ENCODE measurements at regions not wholly inside any gene's neighbourhood (a gene's known extent, or its start where the extent isn't known, plus 50 kb on each side); places are given as distances from the start of the nearest gene placed in this dataset.

DNA sequence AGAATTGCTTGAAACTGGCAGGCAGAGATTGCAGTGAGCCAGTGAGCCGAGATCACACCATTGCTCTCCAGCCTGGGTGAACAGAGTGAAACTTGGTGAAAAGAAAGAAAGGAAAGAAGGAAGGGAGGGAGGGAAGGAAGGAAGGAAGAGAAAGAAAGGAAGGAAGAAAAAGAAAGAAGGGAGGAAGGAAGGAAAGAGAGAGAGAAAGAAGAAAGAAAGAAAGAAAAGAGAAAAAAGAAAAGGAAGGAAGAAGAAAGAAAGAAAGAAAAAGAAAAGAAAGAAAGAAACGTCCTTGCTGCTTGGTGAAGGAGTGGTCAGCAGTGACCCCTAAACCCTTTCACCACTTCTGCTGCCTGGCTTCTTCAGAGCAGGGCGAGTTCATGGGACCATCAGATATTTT is 147.1 kb upstream of the MYO3A start:
- DNase-seq = no peak
- H3K36me3 ChIP-seq (ENCODE audit: control insufficient read depth, insufficient read depth, low read length) = no peaks in the 10 kb centered on the region
- H3K4me1 Mint-ChIP-seq = no peaks in the 10 kb centered on the region
- H3K4me1 ChIP-seq (ENCODE audit: control insufficient read depth, insufficient read depth, low read length) = no peaks in the 10 kb centered on the region
- no peaks in the 10 kb centered on the region for H3K27me3 ChIP-seq (ENCODE audit: control insufficient read depth, insufficient read depth, low read length)
- ATAC-seq = no peak
- no peaks in the 10 kb centered on the region for H3K27me3 Mint-ChIP-seq (ENCODE audit: low read depth in 2 of 2)
- no peak overlapping the region for H3K4me3 ChIP-seq (ENCODE audit: low read length)
- H3K4me3 Mint-ChIP-seq = no peak overlapping the region
- H3K9me3 ChIP-seq (ENCODE audit: control insufficient read depth, insufficient read depth, low read length) = no peaks in the 10 kb centered on the region
- no peak overlapping the region for H3K27ac Mint-ChIP-seq
- no peak overlapping the region for H3K27ac ChIP-seq (ENCODE audit: low read length)
- 60% methylated on average over 3 of the region's 3 CpGs for WGBS (ENCODE audit: insufficient coverage)
- TF ChIP-seq CTCF (IDR thresholded peaks at IDR 0.05) = no peak
- peaks cover 3 to 4% of the 10 kb centered on the region in 2 donors for H3K9me3 Mint-ChIP-seq
- intact Hi-C loops (cut with micrococcal nuclease) = no loop called here
- no peaks in the 10 kb centered on the region for H3K36me3 Mint-ChIP-seq

GRCh38 chr10:25797888-25798429 is 136.1 kb upstream of the MYO3A start:
- H3K27ac Mint-ChIP-seq = no peak overlapping the region
- no peaks in the 10 kb centered on the region for H3K27me3 Mint-ChIP-seq (ENCODE audit: low read depth in 2 of 2)
- WGBS (ENCODE audit: insufficient coverage) = 93% methylated on average over 1 of the region's 3 CpGs
- H3K9me3 Mint-ChIP-seq = peaks cover 0 to 3% of the 10 kb centered on the region in 2 donors
- Histone ChIP-seq H3K4me1 (ENCODE audit: control insufficient read depth, insufficient read depth, low read length) (no peaks in the 10 kb centered on the region), H3K4me3 (ENCODE audit: low read length) (no peak overlapping the region), H3K9me3 (ENCODE audit: control insufficient read depth, insufficient read depth, low read length) (no peaks in the 10 kb centered on the region), H3K27me3 (ENCODE audit: control insufficient read depth, insufficient read depth, low read length) (no peaks in the 10 kb centered on the region), H3K36me3 (ENCODE audit: control insufficient read depth, insufficient read depth, low read length) (no peaks in the 10 kb centered on the region), H3K27ac (ENCODE audit: low read length) (no peak overlapping the region)
- H3K4me1 Mint-ChIP-seq = no peaks in the 10 kb centered on the region
- H3K4me3 Mint-ChIP-seq = no peak overlapping the region
- ATAC-seq (no peak), DNase-seq (no peak)
- no peak for TF ChIP-seq CTCF (IDR thresholded peaks at IDR 0.05)
- intact Hi-C loops (cut with micrococcal nuclease) = no loop called here
- H3K36me3 Mint-ChIP-seq = no peaks in the 10 kb centered on the region

DNA sequence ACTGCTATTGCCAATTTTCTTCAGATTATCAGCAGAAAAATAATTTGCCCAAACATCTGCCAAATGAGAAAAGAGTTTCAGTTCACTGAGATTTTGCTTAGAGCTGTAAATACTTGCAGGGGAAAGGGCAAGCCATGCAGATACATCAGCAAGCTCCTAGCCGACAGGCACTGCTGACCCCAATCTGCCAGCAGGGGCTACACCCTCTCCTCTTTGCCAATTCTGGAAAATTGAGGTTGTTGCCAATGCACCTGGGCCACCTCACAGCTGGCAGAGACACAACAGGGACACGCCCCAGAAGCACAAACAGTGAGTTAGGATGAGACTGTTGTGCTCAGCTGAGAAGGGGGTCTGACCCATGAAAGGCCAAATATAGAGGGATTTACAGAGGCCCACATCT is 129.5 kb upstream of the MYO3A start:
- WGBS (ENCODE audit: insufficient coverage) = 68% methylated on average over 2 of the region's 2 CpGs
- H3K27me3 Mint-ChIP-seq (ENCODE audit: low read depth in 2 of 2) = no peaks in the 10 kb centered on the region
- ATAC-seq (no peak), DNase-seq (no peak)
- TF ChIP-seq CTCF (IDR thresholded peaks at IDR 0.05) = no peak
- H3K27ac Mint-ChIP-seq = no peak overlapping the region
- no peak overlapping the region for H3K4me3 Mint-ChIP-seq
- no peaks in the 10 kb centered on the region for H3K4me1 Mint-ChIP-seq
- Histone ChIP-seq H3K27me3 (ENCODE audit: control insufficient read depth, insufficient read depth, low read length) (no peaks in the 10 kb centered on the region), H3K36me3 (ENCODE audit: control insufficient read depth, insufficient read depth, low read length) (no peaks in the 10 kb centered on the region), H3K4me1 (ENCODE audit: control insufficient read depth, insufficient read depth, low read length) (no peaks in the 10 kb centered on the region), H3K9me3 (ENCODE audit: control insufficient read depth, insufficient read depth, low read length) (no peaks in the 10 kb centered on the region), H3K27ac (ENCODE audit: low read length) (no peak overlapping the region), H3K4me3 (ENCODE audit: low read length) (no peak overlapping the region)
- peaks cover 0 to 2% of the 10 kb centered on the region in 2 donors for H3K9me3 Mint-ChIP-seq
- intact Hi-C loops (cut with micrococcal nuclease) = no loop called here
- H3K36me3 Mint-ChIP-seq = no peaks in the 10 kb centered on the region

- no peaks in the 10 kb centered on the region for H3K27me3 Mint-ChIP-seq (ENCODE audit: low read depth in 2 of 2)
- H3K27ac ChIP-seq (ENCODE audit: low read length) = no peak overlapping the region
- DNase-seq (no peak), ATAC-seq (no peak)
- H3K4me3 Mint-ChIP-seq = no peak overlapping the region
- no peaks in the 10 kb centered on the region for H3K9me3 ChIP-seq (ENCODE audit: control insufficient read depth, insufficient read depth, low read length)
- no peak overlapping the region for H3K4me3 ChIP-seq (ENCODE audit: low read length)
- no peaks in the 10 kb centered on the region for H3K4me1 ChIP-seq (ENCODE audit: control insufficient read depth, insufficient read depth, low read length)
- no peaks in the 10 kb centered on the region for H3K36me3 ChIP-seq (ENCODE audit: control insufficient read depth, insufficient read depth, low read length)
- no peaks in the 10 kb centered on the region for H3K36me3 Mint-ChIP-seq
- WGBS (ENCODE audit: insufficient coverage) = 91% methylated on average over 9 of the region's 9 CpGs
- H3K27me3 ChIP-seq (ENCODE audit: control insufficient read depth, insufficient read depth, low read length) = no peaks in the 10 kb centered on the region
- no peak overlapping the region for H3K27ac Mint-ChIP-seq
- H3K4me1 Mint-ChIP-seq = no peaks in the 10 kb centered on the region
- intact Hi-C loops (cut with micrococcal nuclease) = no loop called here
- peaks cover 0 to 2% of the 10 kb centered on the region in 2 donors for H3K9me3 Mint-ChIP-seq
- TF ChIP-seq CTCF (IDR thresholded peaks at IDR 0.05) = no peak
Measured at GRCh38 chr10:25805986-25806385, 128.0 kb upstream of the MYO3A start.

All from natural killer cell (primary cell).